ENCODE measurements at regions not wholly inside any gene's neighbourhood (a gene's known extent, or its start where the extent isn't known, plus 50 kb on each side); places are given as distances from the start of the nearest gene placed in this dataset.

GRCh38 chr12:131616043-131616700 is 94.7 kb upstream of the SFSWAP start:
- no peak for TF ChIP-seq CTCF (conservative IDR thresholded peaks at IDR 0.05)
- no peak for TF ChIP-seq ZFX (IDR thresholded peaks at IDR 0.05)
